ENCODE measurements at regions not wholly inside any gene's neighbourhood (a gene's known extent, or its start where the extent isn't known, plus 50 kb on each side); places are given as distances from the start of the nearest gene placed in this dataset.

GRCh38 chrX:68994135-68994890 lies 165.5 kb downstream of the EFNB1 start:
- no peak for TF ChIP-seq CTCF (IDR thresholded peaks at IDR 0.05; ENCODE audit: extremely low read depth in 1 of 2, insufficient read depth in 1 of 2, low read depth in 1 of 2, low read length in 2 of 2)
- no peak for TF ChIP-seq POLR2A (IDR thresholded peaks at IDR 0.05; ENCODE audit: low read depth, low read length)
- TF ChIP-seq, protein P1, sequence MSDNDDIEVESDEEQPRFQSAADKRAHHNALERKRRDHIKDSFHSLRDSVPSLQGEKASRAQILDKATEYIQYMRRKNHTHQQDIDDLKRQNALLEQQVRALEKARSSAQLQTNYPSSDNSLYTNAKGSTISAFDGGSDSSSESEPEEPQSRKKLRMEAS (IDR thresholded peaks at IDR 0.05; ENCODE audit: insufficient read depth, insufficient read length), result no peak
- TF ChIP-seq MYC (IDR thresholded peaks at IDR 0.05; ENCODE audit: low read depth, low read length), result no peak
- TF ChIP-seq POLR2AphosphoS5 (IDR thresholded peaks at IDR 0.05; ENCODE audit: insufficient read depth, low read depth, low read length), result no peak

Measured in endothelial cell of umbilical vein (primary cell).